NCI-H2107 treated with DMSO at 0.1 percent for 48 hours (cell line): ENCODE measurements at regions not wholly inside any gene's neighbourhood (a gene's known extent, or its start where the extent isn't known, plus 50 kb on each side); places are given as distances from the start of the nearest gene placed in this dataset.

ENCODE experiments used
- DNase-seq: peaks from one replicate; lab custom pipeline; 2025; ENCODE audit not compliant: unreplicated experiment; lab: John Stamatoyannopoulos, UW

GRCh38 chr7:26458466-26459145 is 166.9 kb downstream of the SNX10 start:
- DNase-seq = no peak

- no peak for DNase-seq
Measured at GRCh38 chr7:26459540-26460193, 168.0 kb downstream of the SNX10 start.

- no peak for DNase-seq
Measured at GRCh38 chr7:26460351-26461085, 168.9 kb downstream of the SNX10 start.

GRCh38 chr7:26461518-26461917 is 169.9 kb downstream of the SNX10 start:
- no peak for DNase-seq

- DNase-seq = no peak
Measured at GRCh38 chr7:26466007-26466406, 174.3 kb downstream of the SNX10 start.

GRCh38 chr7:26467104-26467503 is 175.4 kb downstream of the SNX10 start:
- no peak for DNase-seq

- DNase-seq = no peak
Measured at GRCh38 chr7:26467541-26467940, 175.9 kb downstream of the SNX10 start.

GRCh38 chr7:26468625-26469024 is 177.0 kb downstream of the SNX10 start:
- DNase-seq = no peak

- DNase-seq = no peak
Measured at GRCh38 chr7:26469188-26469587, 177.5 kb downstream of the SNX10 start.

GRCh38 chr7:26470691-26471090 is 179.0 kb downstream of the SNX10 start:
- DNase-seq = no peak

GRCh38 chr7:26471306-26472075 is 179.8 kb downstream of the SNX10 start:
- no peak for DNase-seq

GRCh38 chr7:26472971-26473370 is 181.3 kb downstream of the SNX10 start:
- DNase-seq = no peak

GRCh38 chr7:26476271-26476670 is 184.6 kb downstream of the SNX10 start:
- no peak for DNase-seq

- DNase-seq = no peak
Measured at GRCh38 chr7:26477381-26477990, 185.8 kb downstream of the SNX10 start.

- no peak for DNase-seq
Measured at GRCh38 chr7:26478550-26478949, 186.9 kb downstream of the SNX10 start.

GRCh38 chr7:26479581-26479980 is 187.9 kb downstream of the SNX10 start:
- DNase-seq = no peak

- no peak for DNase-seq
Measured at GRCh38 chr7:26480156-26480555, 188.5 kb downstream of the SNX10 start.

GRCh38 chr7:26482927-26483326 is 191.3 kb downstream of the SNX10 start:
- DNase-seq = no peak

- no peak for DNase-seq
Measured at GRCh38 chr7:26483843-26484242, 192.2 kb downstream of the SNX10 start.

- no peak for DNase-seq
Measured at GRCh38 chr7:26485367-26485934, 193.8 kb downstream of the SNX10 start.

- no peak for DNase-seq
Measured at GRCh38 chr7:26486153-26486552, 194.5 kb downstream of the SNX10 start.
